OCI-LY3 (cell line): ENCODE measurements at regions not wholly inside any gene's neighbourhood (a gene's known extent, or its start where the extent isn't known, plus 50 kb on each side); places are given as distances from the start of the nearest gene placed in this dataset.

Source experiments
- CTCF ChIP-seq: fragments of 200-600, 300-600 bp; sonication (generic); IDR thresholded peaks from 2 replicates; pipeline ENCODE4 v1.5.1; 2014; ENCODE audit warnings: antibody characterized with exemption, low read length, low read depth
- EZH2phosphoT487 ChIP-seq: fragments of 200-600 bp; shearing (Covaris generic); IDR thresholded peaks from 2 replicates; pipeline ENCODE4 v1.6.1; 2018; ENCODE audit warnings: antibody characterized with exemption, mixed run types, low read depth

- TF ChIP-seq CTCF (no peak), EZH2phosphoT487 (no peak)
These were observed 117.6 kb upstream of the UST start for GRCh38 chr6:148629181-148629580.
